HepG2 (cell line): ENCODE measurements at regions not wholly inside any gene's neighbourhood (a gene's known extent, or its start where the extent isn't known, plus 50 kb on each side); places are given as distances from the start of the nearest gene placed in this dataset.

Experiments used
- ATAC-seq: fragments of 200-7000 bp; cut with Tn5 transposase; 3 replicates; pipeline ENCODE4 v1.9.1; 2020; ENCODE audit warnings: mild to moderate bottlenecking, moderate library complexity
- BruUV-seq: library from RNA; stranded (reverse); fragments of 400-500 nt; replicated peaks from 2 replicates; lab custom pipeline; 2021; lab: Mats Ljungman, UMichigan
- CTCF ChIA-PET: fragments of 300-600 bp; formaldehyde crosslinking; extraction: SDS; loops from one replicate; lab custom pipeline; 2021; ENCODE audit warnings: low total read pairs, inconsistent platforms, low intra/inter-chr PET ratio; lab: Yijun Ruan, JAX
- POLR2A ChIA-PET: fragments of 350-600 bp; sonication (Branson Sonifier 250); formaldehyde crosslinking; loops from one replicate; lab custom pipeline; 2020; ENCODE audit warnings: antibody characterized with exemption, inconsistent platforms; lab: Yijun Ruan, JAX
- DNase-seq: peaks from one replicate; pipeline ENCODE4 v3.0.0-alpha.2; 2015; ENCODE audit warnings: low spot score
- FAIRE-seq: peaks from 3 replicates; lab custom pipeline; 2011; peaks lifted over from hg19 to GRCh38; lab: Jason Lieb, UNC
- H2AFZ ChIP-seq: one replicate; pipeline ENCODE4 v1.6.1; 2011; ENCODE audit warnings: low read length, inconsistent platforms
- H3K27ac ChIP-seq: fragments of 300-600 bp; 3 replicates; pipeline ENCODE4 v1.8.0; 2011; ENCODE audit warnings: mixed run types, mild to moderate bottlenecking, mixed read lengths, low read length, inconsistent platforms; ENCODE audit not compliant: insufficient read depth; ENCODE audit errors: extremely low read length
- H3K27me3 ChIP-seq, 2 experiments: fragments of 200-600 bp in 1 of 2; 2 replicates in 1 of 2; 3 replicates in 1 of 2; pipeline versions ENCODE4 v1.6.0 to v1.8.0; 2011; ENCODE audit warnings: low read length in 2 of 2, mild to moderate bottlenecking in 2 of 2, moderate library complexity in 2 of 2, inconsistent platforms in 1 of 2; ENCODE audit not compliant: insufficient read depth in 2 of 2, control insufficient read depth in 1 of 2
- H3K36me3 ChIP-seq, 2 experiments: fragments of 200-600 bp in 1 of 2; replicated peaks in 1 of 2; 2 replicates in 1 of 2; 3 replicates in 1 of 2; pipeline versions ENCODE4 v1.5.1 to v1.8.0; 2011; ENCODE audit warnings: low read length in 2 of 2, inconsistent platforms in 1 of 2; ENCODE audit not compliant: insufficient read depth in 2 of 2, control insufficient read depth in 1 of 2
- H3K4me1 ChIP-seq: 2 replicates; pipeline ENCODE4 v1.5.1; 2012; ENCODE audit warnings: low read length, inconsistent platforms; ENCODE audit not compliant: insufficient read depth
- H3K4me2 ChIP-seq: 2 replicates; pipeline ENCODE4 v1.6.0; 2011; ENCODE audit warnings: low read depth, low read length, inconsistent platforms
- H3K4me3 ChIP-seq, 3 experiments: fragments of 200-600 bp in 1 of 3; sonication (generic), shearing (Covaris generic) in 1 of 3; replicated peaks in 1 of 3; 2 replicates each; pipeline ENCODE4 v1.5.1; 2011 to 2016; ENCODE audit warnings: low read length in 3 of 3, inconsistent platforms in 2 of 3, low read depth in 2 of 3, mild to moderate bottlenecking in 2 of 3, control low read depth in 1 of 3, mixed read lengths in 1 of 3; ENCODE audit not compliant: insufficient read depth in 1 of 3
- H3K79me2 ChIP-seq: one replicate; pipeline ENCODE4 v1.6.1; 2011; ENCODE audit warnings: low read length, inconsistent platforms; ENCODE audit not compliant: insufficient read depth
- H3K9ac ChIP-seq: 2 replicates; pipeline ENCODE4 v1.6.0; 2011; ENCODE audit warnings: mild to moderate bottlenecking, low read depth, low read length, inconsistent platforms; ENCODE audit not compliant: insufficient read depth
- H3K9me3 ChIP-seq: 2 replicates; pipeline ENCODE4 v1.5.1; 2012; ENCODE audit warnings: mild to moderate bottlenecking, low read length
- H4K20me1 ChIP-seq: 2 replicates; pipeline ENCODE4 v1.6.0; 2011; ENCODE audit warnings: inconsistent platforms, mild to moderate bottlenecking, low read length, moderate library complexity; ENCODE audit not compliant: insufficient read depth
- HNRNPUL1 ChIP-seq: fragments of 200-400 bp; formaldehyde crosslinking; IDR thresholded peaks from 2 replicates; pipeline ENCODE4 v1.6.1; 2017; ENCODE audit warnings: low read depth, mild to moderate bottlenecking, low read length, moderate library complexity
- JARID2 ChIP-seq: sonication (generic); formaldehyde crosslinking; IDR thresholded peaks from 2 replicates; pipeline ENCODE4 v1.8.1; 2023; ENCODE audit warnings: missing genetic modification reagents, inconsistent platforms; ENCODE audit not compliant: insufficient replicate concordance
- SIX4 ChIP-seq: sonication (generic); formaldehyde crosslinking; IDR thresholded peaks from 2 replicates; pipeline ENCODE4 v1.4.0; 2020; ENCODE audit warnings: missing genetic modification reagents
- SOX6 ChIP-seq, 2 experiments: fragments of 450-650 bp in 1 of 2; sonication (generic) in 1 of 2; formaldehyde crosslinking in 1 of 2; IDR thresholded peaks; 2 replicates each; pipeline versions ENCODE4 v1.4.0 to v1.6.1; 2017 to 2020; ENCODE audit warnings: antibody characterized with exemption in 1 of 2, mild to moderate bottlenecking in 1 of 2, missing genetic modification reagents in 1 of 2
- TBX2 ChIP-seq: sonication (generic); formaldehyde crosslinking; IDR thresholded peaks from 2 replicates; pipeline ENCODE4 v1.5.0; 2020; ENCODE audit warnings: missing genetic modification reagents, mild to moderate bottlenecking, borderline replicate concordance
- ZKSCAN5 ChIP-seq: sonication (generic); formaldehyde crosslinking; IDR thresholded peaks from 2 replicates; pipeline ENCODE4 v1.5.1; 2020; ENCODE audit warnings: mild to moderate bottlenecking, missing genetic modification reagents
- ZNF557 ChIP-seq: sonication (generic); formaldehyde crosslinking; IDR thresholded peaks from 2 replicates; pipeline ENCODE4 v1.4.0; 2020; ENCODE audit warnings: missing genetic modification reagents
- ZNF598 ChIP-seq: sonication (generic); formaldehyde crosslinking; IDR thresholded peaks from 2 replicates; pipeline ENCODE4 v1.5.1; 2020; ENCODE audit warnings: mild to moderate bottlenecking, missing genetic modification reagents, borderline replicate concordance
- ZNF776 ChIP-seq: sonication (generic); formaldehyde crosslinking; IDR thresholded peaks from 2 replicates; pipeline ENCODE4 v1.4.0; 2020; ENCODE audit warnings: mild to moderate bottlenecking, missing genetic modification reagents
- WGBS: methylation state at CpG from one replicate; pipeline ENCODE4 v1.1.6; 2017; ENCODE audit warnings: low lambda C conversion rate; 5-methylcytosine and 5-hydroxymethylcytosine counted together
- in situ Hi-C: cut with HindIII; loops from 2 replicates; pipeline ENCODE4 v1.10.0; 2017; ENCODE audit warnings: low pct_unique_long_range_greater_than_20kb; ENCODE audit not compliant: extremely low pct_ligation_motif_present
- intact Hi-C: fragments of 100-400 bp; cut with micrococcal nuclease; formaldehyde crosslinking; loops from one replicate; pipeline ENCODE4 v1.10.0; 2022; ENCODE audit not compliant: unreplicated experiment

GRCh38 chr4:129264008-129264657 is 168.2 kb downstream of the C4orf33 start:
- ChIA-PET CTCF (no interaction called here), POLR2A (no interaction called here)
- Histone ChIP-seq H3K27ac (no peak overlapping the region), H3K9me3 (no peaks in the 10 kb centered on the region), H2AFZ (no peak overlapping the region), H3K27me3 (no peaks in the 10 kb centered on the region), H3K4me1 (no peaks in the 10 kb centered on the region), H3K79me2 (no peaks in the 10 kb centered on the region), H3K9ac (no peak overlapping the region), H4K20me1 (no peaks in the 10 kb centered on the region), H3K4me3 (no peak overlapping the region), H3K36me3 (no peaks in the 10 kb centered on the region), H3K4me2 (no peak overlapping the region)
- ATAC-seq (no peak), FAIRE-seq (no peak), DNase-seq (no peak)
- intact Hi-C loops = no loop called here
- 0% methylated on average over 1 of the region's 1 CpG for WGBS
- in situ Hi-C loops = no loop called here
- TF ChIP-seq HNRNPUL1 (no peak), JARID2 (no peak), ZNF557 (no peak), TBX2 (CRISPR knock-in tag) (no peak), ZNF776 (CRISPR knock-in tag) (no peak), ZNF598 (CRISPR knock-in tag) (no peak), SIX4 (no peak)
- no TSS peak for BruUV-seq

- no peaks in the 10 kb centered on the region for H4K20me1 ChIP-seq
- no peak for TF ChIP-seq SOX6 (IDR thresholded peaks at IDR 0.05)
- no peak for TF ChIP-seq SOX6 (CRISPR knock-in tag; IDR thresholded peaks at IDR 0.05)
- TF ChIP-seq ZKSCAN5 (CRISPR knock-in tag) = no peak
- H3K4me2 ChIP-seq = no peak overlapping the region
- no peaks in the 10 kb centered on the region for H3K79me2 ChIP-seq
- no peak for FAIRE-seq
- H3K4me3 ChIP-seq = no peak overlapping the region
- in situ Hi-C loops = no loop called here
- H3K27ac ChIP-seq = no peak overlapping the region
- no peaks in the 10 kb centered on the region for H3K9me3 ChIP-seq
- no peaks in the 10 kb centered on the region for H3K4me1 ChIP-seq
- WGBS = 9% methylated on average over 1 of the region's 1 CpG
- no peaks in the 10 kb centered on the region for H3K36me3 ChIP-seq
- H2AFZ ChIP-seq = no peak overlapping the region
- no peak for DNase-seq
- POLR2A ChIA-PET = no interaction called here
- BruUV-seq = no TSS peak
- no peak overlapping the region for H3K9ac ChIP-seq
- H3K27me3 ChIP-seq = no peaks in the 10 kb centered on the region
- no peak for ATAC-seq
- CTCF ChIA-PET = no interaction called here
- intact Hi-C loops = no loop called here
Observed at GRCh38 chr4:129278868-129279267, 182.9 kb downstream of the C4orf33 start.
